Renal pelvis (tissue), 1 donor: ENCODE measurements at regions not wholly inside any gene's neighbourhood (a gene's known extent, or its start where the extent isn't known, plus 50 kb on each side); places are given as distances from the start of the nearest gene placed in this dataset.

Source experiments
- DNase-seq: peaks from one replicate; pipeline ENCODE4 v3.0.0-alpha.2; 2013

DNA sequence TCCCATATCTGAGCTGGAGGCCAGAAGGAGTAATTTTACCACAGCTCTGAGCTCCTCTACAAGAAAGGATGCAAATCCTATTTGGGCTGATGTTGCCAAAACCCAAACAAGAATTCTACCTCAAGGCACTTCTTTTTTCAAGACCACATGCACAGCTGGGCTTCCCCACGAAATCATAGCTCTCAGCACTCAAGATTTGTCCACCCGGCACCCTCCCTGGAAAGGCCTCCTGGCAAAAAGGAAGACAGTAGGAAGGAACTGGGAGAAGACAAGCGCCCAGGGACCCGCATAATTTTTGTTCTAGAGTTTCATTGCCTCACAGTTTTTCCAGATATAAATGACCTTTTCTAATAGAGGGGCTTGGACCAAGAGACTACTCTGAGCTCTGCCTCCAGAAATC, 90.5 kb downstream of the BANF2 start:
- no peak for DNase-seq

DNA sequence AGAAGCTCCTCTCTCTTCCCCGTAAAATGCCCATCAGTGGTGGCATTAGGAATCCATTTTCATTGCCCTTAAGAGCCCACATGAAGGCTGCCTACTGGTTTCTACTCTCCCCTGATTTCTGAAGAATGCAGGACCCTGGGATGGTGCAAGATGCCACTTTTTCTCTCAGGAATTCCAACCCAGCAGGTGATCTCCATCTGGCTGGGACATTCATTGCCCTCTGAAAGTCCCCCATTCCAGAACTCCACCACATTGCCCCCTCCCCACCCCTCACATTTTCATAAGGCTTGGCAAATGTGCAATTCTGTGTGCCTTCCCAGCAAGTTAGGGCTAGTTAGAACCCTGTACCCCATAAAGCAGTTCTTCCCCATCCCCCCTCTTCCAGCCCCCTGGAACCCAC, 88.0 kb downstream of the BANF2 start:
- no peak for DNase-seq

DNA sequence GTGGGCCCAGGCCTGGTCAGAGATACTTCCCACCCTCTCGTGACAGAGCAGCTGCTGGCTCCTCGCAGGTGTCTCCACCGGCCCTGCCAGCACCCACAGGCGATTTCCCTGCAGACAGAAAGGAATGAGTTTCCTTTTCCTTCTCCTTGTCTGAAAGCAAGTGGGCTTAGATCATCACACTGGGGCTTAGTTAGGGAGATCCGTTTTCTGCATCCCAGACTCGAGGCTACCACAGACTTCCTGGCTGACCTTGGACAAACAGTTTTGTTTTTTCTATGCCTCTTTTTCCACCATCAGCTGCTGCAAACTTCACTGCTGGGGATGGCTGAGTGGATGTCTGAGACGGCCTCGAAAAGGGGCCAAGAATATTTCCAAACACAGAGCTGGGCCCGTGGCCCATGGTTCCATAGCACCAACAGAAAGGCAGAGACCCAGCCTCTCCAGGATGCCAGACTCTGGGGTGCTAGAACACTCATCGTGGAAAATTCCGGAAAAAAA, 86.5 kb downstream of the BANF2 start:
- DNase-seq = no peak
